CD4-positive, alpha-beta T cell treated with Interleukin-6 at 100 ng/mL for 8 hours (primary cell): ENCODE measurements at regions not wholly inside any gene's neighbourhood (a gene's known extent, or its start where the extent isn't known, plus 50 kb on each side); places are given as distances from the start of the nearest gene placed in this dataset.
"Not testable (repeated sequence)": the region's sequence is repeated elsewhere in the genome, so short reads cannot be mapped to it uniquely, and the experiment has no call there.

ENCODE experiments used
- DNase-seq: peaks from one replicate; pipeline ENCODE4 v3.0.0-alpha.2; 2020; ENCODE audit warnings: mixed read lengths, low spot score

GRCh38 chr21:35398346-35398982 is 349.4 kb upstream of the RUNX1 start:
- DNase-seq = no peak

GRCh38 chr21:35397781-35398180 is 348.7 kb upstream of the RUNX1 start:
- no peak for DNase-seq

- DNase-seq = no peak
Observed at GRCh38 chr21:35396655-35397054, 347.6 kb upstream of the RUNX1 start.

GRCh38 chr21:35395728-35396127 is 346.6 kb upstream of the RUNX1 start:
- no peak for DNase-seq

- no peak for DNase-seq
Observed at GRCh38 chr21:35394634-35395369, 345.7 kb upstream of the RUNX1 start.

- DNase-seq = no peak
Observed at GRCh38 chr21:35394049-35394448, 344.9 kb upstream of the RUNX1 start.

GRCh38 chr21:35390013-35390776 is 341.1 kb upstream of the RUNX1 start:
- no peak for DNase-seq

GRCh38 chr21:35386491-35387079 is 337.5 kb upstream of the RUNX1 start:
- DNase-seq = no peak

GRCh38 chr21:35384375-35384774 is 335.3 kb upstream of the RUNX1 start:
- no peak for DNase-seq

GRCh38 chr21:35382696-35383095 is 333.6 kb upstream of the RUNX1 start:
- no peak for DNase-seq

- no peak for DNase-seq
Observed at GRCh38 chr21:35381743-35382310, 332.7 kb upstream of the RUNX1 start.

GRCh38 chr21:35380304-35380703 is 331.2 kb upstream of the RUNX1 start:
- DNase-seq = not testable (repeated sequence)

- DNase-seq = no peak
Observed at GRCh38 chr21:35378881-35379280, 329.8 kb upstream of the RUNX1 start.

GRCh38 chr21:35377505-35378090 is 328.5 kb upstream of the RUNX1 start:
- no peak for DNase-seq

- DNase-seq = no peak
Observed at GRCh38 chr21:35376406-35377135, 327.5 kb upstream of the RUNX1 start.

- no peak for DNase-seq
Observed at GRCh38 chr21:35375115-35375514, 326.0 kb upstream of the RUNX1 start.

- no peak for DNase-seq
Observed at GRCh38 chr21:35373998-35374397, 324.9 kb upstream of the RUNX1 start.

- no peak for DNase-seq
Observed at GRCh38 chr21:35372201-35372600, 323.1 kb upstream of the RUNX1 start.

GRCh38 chr21:35370671-35371070 is 321.6 kb upstream of the RUNX1 start:
- DNase-seq = no peak

- no peak for DNase-seq
Observed at GRCh38 chr21:35370071-35370470, 321.0 kb upstream of the RUNX1 start.

GRCh38 chr21:35368326-35368725 is 319.2 kb upstream of the RUNX1 start:
- DNase-seq = no peak
